ENCODE measurements at regions not wholly inside any gene's neighbourhood (a gene's known extent, or its start where the extent isn't known, plus 50 kb on each side); places are given as distances from the start of the nearest gene placed in this dataset.
"Not testable (repeated sequence)": the region's sequence is repeated elsewhere in the genome, so short reads cannot be mapped to it uniquely, and the experiment has no call there.

DNA sequence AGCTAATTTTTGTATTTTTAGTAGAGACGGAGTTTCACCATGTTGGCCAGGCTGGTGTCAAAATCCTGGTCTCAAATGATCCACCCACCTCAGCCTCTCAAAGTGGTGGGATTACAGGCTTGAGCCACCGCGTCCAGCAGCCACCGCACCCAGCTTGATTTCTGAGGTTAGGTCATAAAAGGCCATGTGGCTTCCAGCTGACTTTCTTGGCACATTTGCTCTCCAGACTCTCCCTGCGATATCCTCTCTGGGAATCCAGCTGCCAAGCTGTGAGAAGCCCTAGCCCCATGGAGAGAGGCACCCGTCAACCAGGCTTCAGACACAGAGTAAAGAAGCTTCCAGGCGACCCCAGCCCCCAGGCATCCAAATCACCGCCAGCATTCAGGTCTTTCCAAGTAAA, 58.2 kb upstream of the SPDYE9 start:
- H3K36me3 ChIP-seq; H3K27me3 ChIP-seq; H3K4me1 ChIP-seq; H3K9me3 ChIP-seq; H3K27ac ChIP-seq; intact Hi-C loops (cut with DNase I); DNase-seq; H3K4me3 ChIP-seq; ATAC-seq: not testable (repeated sequence)
- WGBS (ENCODE audit: insufficient coverage, low coverage, low lambda C conversion rate, missing lambda C conversion rate), result 80% methylated on average over 3 of the region's 8 CpGs

GRCh38 chr7:73137922-73138321, 52.1 kb upstream of the SPDYE9 start:
- H3K27me3 ChIP-seq; ATAC-seq; H3K27ac ChIP-seq; H3K4me1 ChIP-seq; H3K9me3 ChIP-seq; H3K36me3 ChIP-seq; intact Hi-C loops (cut with DNase I); H3K4me3 ChIP-seq; DNase-seq: not testable (repeated sequence)
- no CpG with 5 or more reads among the region's 3 CpGs for WGBS (ENCODE audit: insufficient coverage, low coverage, low lambda C conversion rate, missing lambda C conversion rate)
